OCI-LY3 (cell line): ENCODE measurements at regions not wholly inside any gene's neighbourhood (a gene's known extent, or its start where the extent isn't known, plus 50 kb on each side); places are given as distances from the start of the nearest gene placed in this dataset.

ENCODE experiments used
- H2AFZ ChIP-seq: fragments of 200-600, 300-600 bp; shearing (Covaris generic); 2 replicates; pipeline ENCODE4 v1.6.0; 2014; ENCODE audit warnings: antibody characterized with exemption, low read depth, low read length
- H3K27ac ChIP-seq: fragments of 200-600, 300-600 bp; sonication (generic); 2 replicates; pipeline ENCODE4 v1.5.1; 2014; ENCODE audit warnings: mild to moderate bottlenecking, low read length, moderate library complexity, mixed read lengths
- H3K27me3 ChIP-seq: fragments of 200-600, 300-600 bp; sonication (generic); 2 replicates; pipeline ENCODE4 v1.6.1; 2014; ENCODE audit warnings: low read depth, low read length, mixed read lengths
- H3K36me3 ChIP-seq: fragments of 200-600, 300-600 bp; sonication (generic); replicated peaks from 2 replicates; pipeline ENCODE3; 2014; ENCODE audit warnings: low read depth, low read length, mixed read lengths
- H3K4me1 ChIP-seq: fragments of 300-600, 200-600 bp; sonication (generic); 2 replicates; pipeline ENCODE4 v1.6.1; 2014; ENCODE audit warnings: low read length, mixed read lengths
- H3K4me2 ChIP-seq: fragments of 200-600, 300-600 bp; sonication (generic); 2 replicates; pipeline ENCODE4 v1.6.1; 2014; ENCODE audit warnings: low read length, mixed read lengths
- H3K4me3 ChIP-seq: fragments of 300-600, 200-600 bp; sonication (generic); 2 replicates; pipeline ENCODE4 v1.5.1; 2014; ENCODE audit warnings: antibody characterized with exemption, mild to moderate bottlenecking, low read length, moderate library complexity
- H3K79me2 ChIP-seq: fragments of 300-600, 200-600 bp; shearing (Covaris generic); 2 replicates; pipeline ENCODE4 v1.6.1; 2014; ENCODE audit warnings: mild to moderate bottlenecking, low read length, mixed read lengths
- H3K9ac ChIP-seq: fragments of 300-600, 200-600 bp; shearing (Covaris generic); 2 replicates; pipeline ENCODE4 v1.6.0; 2014; ENCODE audit warnings: mild to moderate bottlenecking, low read length, moderate library complexity
- H3K9me3 ChIP-seq: fragments of 200-600, 300-600 bp; shearing (Covaris generic); 2 replicates; pipeline ENCODE4 v1.6.1; 2014; ENCODE audit warnings: low read length, mixed read lengths; ENCODE audit not compliant: insufficient read depth
- H4K20me1 ChIP-seq: fragments of 200-600, 300-600 bp; sonication (generic); 2 replicates; pipeline ENCODE4 v1.6.1; 2016; ENCODE audit warnings: low read length, mixed read lengths; ENCODE audit not compliant: insufficient read depth
- EZH2phosphoT487 ChIP-seq: fragments of 200-600 bp; shearing (Covaris generic); IDR thresholded peaks from 2 replicates; pipeline ENCODE4 v1.6.1; 2018; ENCODE audit warnings: antibody characterized with exemption, mixed run types, low read depth
- TF ChIP-seq, protein P1 (sequence below): fragments of 200-600, 300-600 bp; sonication (generic); IDR thresholded peaks from 2 replicates; pipeline ENCODE4 v1.5.1; 2014; ENCODE audit warnings: antibody characterized with exemption, low read length, low read depth

DNA sequence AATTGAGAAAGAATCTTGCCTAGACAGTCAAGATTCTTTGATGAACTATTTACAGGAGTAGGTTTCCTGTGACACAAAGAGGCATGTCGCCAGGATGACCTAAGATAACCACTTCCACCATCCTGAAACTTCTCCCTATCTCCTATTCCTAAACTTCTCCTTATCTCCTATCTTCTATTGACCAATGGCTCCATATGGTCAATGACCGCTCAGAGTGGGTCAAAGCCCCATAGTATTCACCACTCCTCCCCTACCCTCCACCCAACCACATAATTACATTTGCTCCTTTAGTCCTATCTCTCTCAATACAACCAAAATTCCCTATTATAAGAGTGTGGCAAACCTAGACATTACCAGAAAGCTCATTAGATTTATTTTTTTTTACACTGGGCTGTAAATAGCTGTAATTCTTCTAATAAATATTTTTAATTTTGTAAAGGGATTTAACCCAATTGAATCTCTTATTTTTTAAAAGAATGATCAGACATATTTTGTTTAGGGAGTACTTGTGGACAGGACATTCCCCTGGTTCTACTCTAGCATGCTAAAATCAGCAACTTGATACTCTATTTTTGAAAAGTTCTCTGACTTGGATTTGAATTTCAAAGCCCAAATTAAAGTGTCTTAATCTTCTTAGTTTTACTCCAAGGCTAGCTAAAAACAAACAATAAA, 416.0 kb upstream of the CCNH start:
- Histone ChIP-seq H3K79me2 (no peaks in the 10 kb centered on the region), H3K36me3 (no peaks in the 10 kb centered on the region), H3K4me2 (no peak overlapping the region), H2AFZ (no peak overlapping the region), H3K4me3 (no peak overlapping the region), H3K27me3 (no peaks in the 10 kb centered on the region), H3K27ac (no peak overlapping the region), H3K9ac (no peak overlapping the region), H3K9me3 (no peaks in the 10 kb centered on the region), H3K4me1 (no peaks in the 10 kb centered on the region), H4K20me1 (no peaks in the 10 kb centered on the region)
- TF ChIP-seq, protein P1, sequence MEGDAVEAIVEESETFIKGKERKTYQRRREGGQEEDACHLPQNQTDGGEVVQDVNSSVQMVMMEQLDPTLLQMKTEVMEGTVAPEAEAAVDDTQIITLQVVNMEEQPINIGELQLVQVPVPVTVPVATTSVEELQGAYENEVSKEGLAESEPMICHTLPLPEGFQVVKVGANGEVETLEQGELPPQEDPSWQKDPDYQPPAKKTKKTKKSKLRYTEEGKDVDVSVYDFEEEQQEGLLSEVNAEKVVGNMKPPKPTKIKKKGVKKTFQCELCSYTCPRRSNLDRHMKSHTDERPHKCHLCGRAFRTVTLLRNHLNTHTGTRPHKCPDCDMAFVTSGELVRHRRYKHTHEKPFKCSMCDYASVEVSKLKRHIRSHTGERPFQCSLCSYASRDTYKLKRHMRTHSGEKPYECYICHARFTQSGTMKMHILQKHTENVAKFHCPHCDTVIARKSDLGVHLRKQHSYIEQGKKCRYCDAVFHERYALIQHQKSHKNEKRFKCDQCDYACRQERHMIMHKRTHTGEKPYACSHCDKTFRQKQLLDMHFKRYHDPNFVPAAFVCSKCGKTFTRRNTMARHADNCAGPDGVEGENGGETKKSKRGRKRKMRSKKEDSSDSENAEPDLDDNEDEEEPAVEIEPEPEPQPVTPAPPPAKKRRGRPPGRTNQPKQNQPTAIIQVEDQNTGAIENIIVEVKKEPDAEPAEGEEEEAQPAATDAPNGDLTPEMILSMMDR: no peak
- TF ChIP-seq EZH2phosphoT487: no peak

DNA sequence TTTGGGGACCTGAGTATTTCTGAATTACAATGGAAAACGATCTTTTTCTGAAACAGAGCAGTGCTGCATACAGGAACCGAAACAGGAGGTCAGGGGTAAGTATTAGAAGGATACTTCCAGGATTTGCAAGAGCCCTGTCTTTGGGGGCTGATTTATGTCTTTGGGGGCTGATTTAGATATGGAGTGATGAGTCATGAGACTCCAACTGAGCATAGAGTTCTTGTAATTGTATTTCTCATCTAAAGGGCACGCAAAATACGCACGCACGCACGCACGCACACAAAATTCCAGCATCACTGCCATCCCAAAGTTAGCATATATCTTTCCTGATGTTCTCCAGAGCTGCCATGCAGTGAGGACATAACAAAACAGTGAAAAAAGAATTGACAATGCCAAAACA, 414.8 kb upstream of the CCNH start:
- Histone ChIP-seq H3K4me1 (no peaks in the 10 kb centered on the region), H2AFZ (no peak overlapping the region), H3K36me3 (no peaks in the 10 kb centered on the region), H4K20me1 (no peaks in the 10 kb centered on the region), H3K27me3 (no peaks in the 10 kb centered on the region), H3K9ac (no peak overlapping the region), H3K4me3 (no peak overlapping the region), H3K4me2 (no peak overlapping the region), H3K9me3 (no peaks in the 10 kb centered on the region), H3K27ac (no peak overlapping the region), H3K79me2 (no peaks in the 10 kb centered on the region)
- no peak for TF ChIP-seq EZH2phosphoT487
- TF ChIP-seq, protein P1: no peak

DNA sequence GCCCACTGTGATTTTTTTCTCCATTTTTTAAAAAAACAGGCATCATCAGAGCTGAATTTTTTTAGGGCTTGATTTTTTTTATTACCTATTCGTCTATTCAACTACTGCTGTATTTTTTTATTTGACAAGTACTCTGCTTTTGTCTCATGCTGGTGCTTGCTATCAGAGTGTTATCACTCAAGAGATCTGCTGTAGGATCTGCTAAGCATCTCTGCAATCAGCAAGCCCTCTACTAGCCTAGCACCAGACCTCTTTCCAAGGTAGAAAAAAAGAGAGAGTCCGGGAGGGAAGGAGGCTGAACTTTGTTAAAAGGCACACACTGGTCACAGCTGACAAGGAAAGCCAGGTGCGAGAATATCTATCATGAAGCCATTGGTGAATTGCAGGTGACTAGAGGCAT, 413.8 kb upstream of the CCNH start:
- H3K4me2 ChIP-seq: no peak overlapping the region
- no peak overlapping the region for H2AFZ ChIP-seq
- H3K36me3 ChIP-seq: no peaks in the 10 kb centered on the region
- no peak overlapping the region for H3K4me3 ChIP-seq
- H3K9ac ChIP-seq: no peak overlapping the region
- H3K79me2 ChIP-seq: no peaks in the 10 kb centered on the region
- no peaks in the 10 kb centered on the region for H3K4me1 ChIP-seq
- no peaks in the 10 kb centered on the region for H3K27me3 ChIP-seq
- no peak overlapping the region for H3K27ac ChIP-seq
- TF ChIP-seq, protein P1: no peak
- TF ChIP-seq EZH2phosphoT487: no peak
- H3K9me3 ChIP-seq: no peaks in the 10 kb centered on the region
- no peaks in the 10 kb centered on the region for H4K20me1 ChIP-seq

DNA sequence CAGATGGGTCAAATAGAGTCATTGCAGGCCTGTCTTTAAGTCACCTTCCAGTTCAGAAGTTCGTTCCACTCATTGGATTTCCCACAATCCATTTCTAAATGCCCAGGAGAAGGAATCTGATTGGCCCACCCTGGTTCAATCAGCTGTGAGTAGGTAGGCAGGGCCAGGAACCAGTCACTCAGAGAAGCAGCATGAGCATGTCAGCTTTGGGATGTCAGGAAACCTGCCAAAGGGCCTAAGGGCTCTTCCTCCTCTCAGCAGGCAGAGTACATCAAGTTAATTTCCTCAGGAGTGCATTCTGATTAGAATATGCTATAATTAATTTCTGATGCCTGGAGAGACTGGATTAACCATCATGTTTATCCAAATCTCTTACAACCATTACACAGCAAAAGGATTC, 412.9 kb upstream of the CCNH start:
- Histone ChIP-seq H4K20me1 (no peaks in the 10 kb centered on the region), H3K4me3 (no peak overlapping the region), H3K4me1 (no peaks in the 10 kb centered on the region), H2AFZ (no peak overlapping the region), H3K4me2 (no peak overlapping the region), H3K9me3 (no peaks in the 10 kb centered on the region), H3K27me3 (no peaks in the 10 kb centered on the region), H3K27ac (no peak overlapping the region), H3K79me2 (no peaks in the 10 kb centered on the region), H3K9ac (no peak overlapping the region), H3K36me3 (no peaks in the 10 kb centered on the region)
- TF ChIP-seq, protein P1: no peak
- no peak for TF ChIP-seq EZH2phosphoT487
